GM21737 (cell line): ENCODE measurements at regions not wholly inside any gene's neighbourhood (a gene's known extent, or its start where the extent isn't known, plus 50 kb on each side); places are given as distances from the start of the nearest gene placed in this dataset.

Source experiments
- ATAC-seq: cut with Tn5 transposase; IDR thresholded peaks from one replicate; pipeline ENCODE4 v1.9.1; 2021; ENCODE audit warnings: mild to moderate bottlenecking, moderate library complexity; ENCODE audit not compliant: unreplicated experiment

DNA sequence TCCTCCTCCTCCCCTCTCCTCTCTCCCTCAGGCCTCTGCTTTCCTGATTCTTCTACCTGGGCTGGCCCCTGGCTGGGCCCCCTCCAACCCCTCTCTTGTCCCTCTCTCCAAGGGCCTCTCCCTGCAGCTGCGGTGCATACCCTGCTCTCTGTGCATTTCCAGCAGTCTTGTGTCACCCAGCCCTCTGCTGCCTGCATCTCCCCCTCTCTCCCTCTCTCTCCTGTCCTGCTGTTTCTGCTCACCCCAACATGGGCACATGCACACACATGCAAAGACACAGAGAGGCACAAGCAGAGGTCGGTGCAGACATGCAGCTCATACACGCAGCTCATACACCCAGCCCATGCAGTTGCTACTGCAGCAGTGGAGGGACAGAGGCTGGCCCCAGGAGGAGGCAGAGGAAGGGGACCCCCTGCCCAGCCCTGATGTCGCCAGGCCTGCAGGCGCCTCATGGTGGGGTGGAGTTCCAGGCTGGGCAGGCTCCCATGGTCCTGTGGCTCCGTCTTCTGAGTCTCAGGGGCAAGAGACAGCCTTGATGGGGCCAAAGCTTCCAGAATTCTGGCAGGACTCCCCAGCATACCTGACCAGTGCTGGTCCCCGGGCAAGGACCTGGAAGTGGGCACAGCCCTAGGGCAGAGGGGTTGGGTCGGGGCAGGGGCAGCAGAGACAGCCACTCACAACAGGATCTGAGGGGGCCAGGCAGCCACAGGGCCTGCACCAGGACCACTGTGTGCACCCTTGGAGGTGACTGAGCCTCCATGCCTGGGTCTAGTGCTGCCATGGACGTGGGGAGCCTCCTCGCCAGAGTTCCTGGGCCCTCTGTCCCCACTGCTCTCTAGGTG lies 216.9 kb downstream of the C9orf50 start:
- ATAC-seq, result no peak

DNA sequence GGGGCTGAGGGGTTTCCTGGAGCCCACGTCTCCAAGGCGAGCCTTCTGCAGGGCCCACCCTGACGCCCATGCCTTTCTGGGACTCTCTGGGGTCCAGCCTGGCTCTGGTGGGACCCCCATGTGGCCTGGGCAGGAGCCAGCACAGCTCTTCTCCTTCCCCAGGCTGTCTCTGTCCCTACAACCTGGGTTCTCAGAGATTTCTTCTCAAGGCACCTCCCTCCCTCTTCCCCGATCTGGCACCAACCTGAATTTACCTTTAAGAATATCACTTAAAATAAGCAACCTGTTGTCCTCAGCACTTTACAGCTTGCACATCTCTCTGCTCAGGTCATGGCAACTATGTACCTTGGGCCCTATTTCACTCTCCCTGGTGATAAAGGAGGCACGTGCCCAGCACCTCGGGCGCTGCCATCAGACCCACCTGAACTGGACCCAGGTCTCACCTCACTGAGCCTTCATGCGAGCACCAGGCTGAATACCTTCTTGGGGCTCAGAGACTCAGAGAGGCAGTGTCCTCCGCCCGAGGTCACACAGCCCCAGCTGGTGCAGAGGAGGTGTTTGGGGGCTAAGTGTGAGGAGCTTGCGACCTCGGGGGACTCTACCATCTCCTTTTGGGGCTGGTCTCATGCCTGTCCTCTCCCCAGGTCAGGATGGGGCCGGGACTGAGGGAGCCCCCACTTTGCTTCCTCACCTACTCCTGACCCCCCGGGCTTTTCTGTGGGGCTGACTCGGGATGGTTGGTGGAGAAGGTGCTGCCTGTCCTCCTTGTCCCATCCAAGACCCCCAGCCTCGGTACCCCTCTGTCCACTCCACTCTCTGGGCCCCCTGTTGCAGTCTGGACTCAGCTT lies 217.7 kb downstream of the C9orf50 start:
- no peak for ATAC-seq

DNA sequence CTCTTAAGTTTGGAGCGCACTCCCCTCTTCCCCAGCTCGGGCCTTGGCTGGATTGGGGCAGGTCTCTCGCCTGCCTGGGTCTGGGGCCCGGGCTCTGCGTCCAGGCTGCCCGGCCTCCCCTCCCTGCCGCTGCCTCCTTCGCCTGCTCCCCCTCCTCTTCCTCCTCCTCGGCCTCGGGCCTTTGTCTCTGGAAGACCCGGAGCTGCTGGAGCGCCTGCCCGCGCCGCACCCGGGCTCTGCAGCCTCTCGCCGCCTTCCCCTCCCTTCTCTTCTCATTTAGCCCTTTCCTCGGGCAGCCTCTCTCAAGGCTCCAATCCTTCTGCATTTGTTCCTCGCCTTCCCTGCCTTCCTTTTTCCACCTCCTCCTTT lies 218.5 kb downstream of the C9orf50 start:
- no peak for ATAC-seq

DNA sequence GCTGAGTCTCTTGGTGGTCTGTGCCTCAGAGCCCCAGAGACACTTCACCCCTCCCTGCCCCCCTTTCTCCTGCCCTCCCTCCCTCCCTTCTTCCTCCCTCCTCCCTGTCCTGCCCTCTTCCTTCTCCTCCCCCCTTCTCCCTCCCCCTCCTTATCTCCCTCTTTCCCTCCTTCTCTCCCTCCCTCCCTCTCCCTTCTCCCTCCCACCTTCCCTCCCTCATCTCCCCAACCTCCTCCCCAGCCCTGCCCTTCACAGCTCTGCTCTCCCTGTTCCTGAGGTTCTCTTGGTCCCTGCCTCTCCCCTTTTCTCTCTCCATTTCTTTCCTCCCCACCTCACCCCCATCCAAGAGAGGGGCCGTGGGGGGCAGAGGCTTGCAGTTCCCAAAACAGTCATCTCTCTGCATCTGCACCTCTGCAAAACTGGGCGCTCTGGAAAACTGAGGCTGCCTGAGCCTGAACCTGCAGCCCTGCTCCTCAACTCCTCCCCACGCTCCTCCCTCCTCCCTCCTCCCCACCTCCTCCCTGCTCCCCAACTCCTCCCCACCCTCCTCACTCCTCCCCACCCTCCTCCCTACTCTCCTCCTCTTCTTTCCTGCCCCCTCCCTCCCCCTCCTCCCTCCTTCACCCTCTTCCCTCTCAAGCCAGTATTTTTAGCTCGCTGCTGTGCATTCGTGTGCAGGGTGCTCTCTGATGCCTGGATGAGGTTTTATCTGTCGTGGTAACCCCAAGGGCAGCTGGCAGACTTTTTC lies 219.1 kb downstream of the C9orf50 start:
- ATAC-seq, result no peak

DNA sequence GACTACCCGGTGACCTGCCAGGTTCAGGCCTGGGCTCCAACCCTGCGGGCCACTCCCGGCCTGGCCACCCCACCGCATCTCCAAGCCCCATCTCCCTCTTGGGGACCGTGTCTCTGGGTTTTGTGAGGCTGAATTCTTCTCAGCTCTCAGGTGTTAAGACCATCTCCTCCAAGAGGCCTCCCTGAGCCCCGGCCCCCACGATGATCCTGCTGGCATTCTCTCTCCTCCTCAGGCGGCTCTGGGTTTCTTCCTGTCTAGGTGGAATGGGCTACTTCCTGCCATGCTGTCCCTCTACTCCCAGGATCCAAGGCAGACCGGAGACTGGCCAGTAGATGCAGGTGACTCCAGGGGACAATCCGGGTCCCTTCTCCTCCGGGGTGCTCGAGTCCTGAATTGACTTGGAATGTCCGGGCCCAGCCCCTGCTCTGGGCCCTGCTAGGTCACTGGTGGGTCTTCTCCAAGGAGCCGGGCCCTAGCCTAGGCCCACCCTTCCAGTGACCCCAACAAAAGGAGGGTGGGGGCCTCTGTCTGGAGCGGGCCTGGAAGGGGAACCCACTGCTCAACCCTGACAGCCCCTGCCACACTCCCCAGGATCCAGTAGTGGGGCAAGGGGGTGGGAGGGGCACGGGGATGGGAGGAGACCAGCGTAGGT lies 219.8 kb downstream of the C9orf50 start:
- no peak for ATAC-seq

DNA sequence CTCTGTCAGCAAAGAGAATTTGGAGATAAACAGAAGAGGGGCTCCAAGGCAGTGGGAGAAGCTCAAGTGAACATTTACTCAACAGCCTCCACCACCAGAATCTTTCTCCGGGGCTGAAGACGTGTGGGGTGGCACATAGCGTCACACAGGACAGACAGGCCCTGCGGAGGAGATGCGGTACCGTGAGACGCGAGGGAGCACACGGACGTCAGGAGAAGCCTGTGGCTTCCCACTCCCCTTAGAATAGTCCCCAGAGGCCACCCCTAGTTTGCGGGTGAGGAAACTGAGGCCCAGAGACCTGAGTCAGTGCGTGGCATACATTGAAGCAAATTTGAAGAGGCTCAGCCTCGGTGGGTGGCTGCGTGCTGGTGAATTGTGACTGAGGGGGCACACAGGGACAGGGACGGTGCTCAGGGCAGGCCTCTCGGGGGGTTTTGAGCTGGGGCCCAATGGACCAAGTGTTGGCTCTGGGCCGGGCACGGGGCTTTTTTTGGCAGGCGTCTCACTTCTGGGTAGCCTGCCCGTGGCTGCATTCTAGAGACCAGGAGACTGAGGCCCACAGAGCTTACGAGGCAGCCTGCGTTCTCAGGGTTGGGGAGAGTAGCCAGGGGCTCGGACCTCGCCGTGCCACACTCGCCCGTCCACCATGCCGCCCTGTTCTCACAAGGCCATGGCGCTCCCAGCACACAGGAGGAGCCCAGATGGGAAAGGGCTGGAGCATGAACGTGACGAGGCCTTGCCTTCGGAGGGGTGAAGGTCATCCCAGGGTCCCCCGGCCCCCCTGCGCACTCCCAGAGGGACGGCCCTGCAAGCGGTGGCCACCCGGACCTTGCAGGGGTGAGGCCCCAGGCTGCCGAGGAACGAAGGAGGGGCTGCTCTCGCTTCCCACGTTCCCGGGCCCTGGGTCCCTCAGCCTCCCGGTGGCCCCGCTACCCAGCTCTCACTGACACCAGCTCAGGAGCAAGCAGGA lies 220.6 kb downstream of the C9orf50 start:
- ATAC-seq, result no peak

DNA sequence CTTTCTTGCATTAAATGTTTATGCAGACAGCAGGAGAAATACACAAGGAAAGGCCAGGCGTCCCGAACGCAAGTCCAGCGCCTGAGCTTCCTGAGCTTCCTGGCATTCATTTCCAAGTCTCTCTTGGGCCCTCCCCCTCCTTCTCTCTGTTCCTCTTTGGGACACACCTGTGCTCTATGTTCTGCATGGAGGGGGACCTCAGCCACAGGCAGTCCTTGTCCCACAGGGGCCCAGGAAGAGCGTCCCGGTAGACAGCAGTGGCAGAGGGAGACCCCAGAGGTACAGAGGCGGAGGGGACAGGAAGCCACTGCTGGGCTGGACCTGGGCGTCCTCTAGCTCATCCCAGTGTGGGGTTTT lies 221.3 kb downstream of the C9orf50 start:
- ATAC-seq, result no peak

DNA sequence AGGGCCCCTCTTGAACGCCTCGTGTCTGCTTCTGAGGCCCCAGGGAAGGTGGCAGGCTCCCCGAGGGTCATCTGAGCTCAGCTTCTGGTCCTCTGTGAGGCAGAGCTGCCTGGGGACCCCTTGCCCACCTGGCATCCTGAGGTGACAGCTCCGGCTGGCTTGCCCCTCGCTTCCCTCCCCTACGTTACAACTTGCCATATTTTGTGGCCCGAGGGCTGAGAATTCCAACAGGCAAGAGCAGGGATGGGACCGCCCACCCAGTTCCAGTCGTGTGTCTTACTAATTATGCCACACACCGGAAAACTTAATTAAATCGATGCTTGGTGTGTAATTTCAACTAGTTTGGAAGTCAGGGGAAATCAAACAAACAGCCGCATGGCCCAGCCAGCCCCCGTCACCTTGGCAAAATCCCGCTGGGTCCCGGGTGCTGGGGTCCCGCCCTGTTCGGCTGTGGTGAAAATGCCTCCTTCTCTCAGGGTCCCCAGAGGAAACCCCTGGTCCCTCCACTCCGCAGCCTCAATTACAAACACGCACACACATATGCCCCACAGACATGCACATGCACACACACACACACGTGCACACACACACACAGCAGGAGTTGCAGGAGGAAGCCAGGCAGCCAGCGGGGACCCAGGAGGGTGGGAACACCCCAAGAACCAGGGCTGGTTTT lies 221.0 kb upstream of the IER5L start:
- ATAC-seq, result no peak

DNA sequence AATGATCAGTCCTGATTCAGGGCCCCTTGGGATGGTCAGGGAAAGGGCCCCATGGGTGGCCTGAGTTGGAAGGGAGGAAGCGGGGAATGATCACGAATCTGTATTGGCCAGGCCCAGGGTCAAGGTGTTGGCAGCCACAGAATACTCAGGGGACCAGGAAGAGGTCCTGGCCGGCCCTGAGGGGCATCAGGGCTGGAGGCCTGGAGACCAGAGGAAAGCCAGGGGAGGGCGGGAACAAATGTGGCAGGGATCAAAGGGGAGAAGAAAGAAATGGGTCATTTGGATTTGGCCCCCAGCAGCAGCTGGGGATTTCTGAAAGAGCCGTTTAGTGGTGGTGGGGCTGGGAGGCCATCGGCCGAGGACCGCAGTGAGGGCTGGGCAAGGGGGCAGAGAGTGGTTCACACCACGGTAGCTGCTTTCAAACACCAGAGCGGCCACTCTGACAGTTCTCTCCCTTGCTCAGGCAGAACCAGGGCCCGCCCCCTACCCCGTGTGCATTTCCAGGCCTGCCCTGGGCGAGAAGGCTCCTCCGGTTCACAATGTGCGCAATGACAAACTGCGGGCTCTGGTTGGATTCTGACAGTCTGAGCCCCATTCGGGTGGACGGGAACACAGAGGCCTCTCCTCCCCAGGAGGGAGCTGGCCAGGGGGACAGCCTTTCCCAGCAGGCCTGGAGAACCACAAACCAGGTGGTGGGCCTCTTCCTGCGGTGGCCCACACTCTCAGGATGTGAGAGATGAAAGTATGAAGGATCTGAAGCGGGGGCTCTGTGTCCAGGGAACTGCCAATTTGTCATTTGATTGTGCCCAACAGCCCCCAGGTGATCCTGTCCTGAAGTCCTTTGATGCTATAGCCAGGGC lies 220.3 kb upstream of the IER5L start:
- no peak for ATAC-seq

DNA sequence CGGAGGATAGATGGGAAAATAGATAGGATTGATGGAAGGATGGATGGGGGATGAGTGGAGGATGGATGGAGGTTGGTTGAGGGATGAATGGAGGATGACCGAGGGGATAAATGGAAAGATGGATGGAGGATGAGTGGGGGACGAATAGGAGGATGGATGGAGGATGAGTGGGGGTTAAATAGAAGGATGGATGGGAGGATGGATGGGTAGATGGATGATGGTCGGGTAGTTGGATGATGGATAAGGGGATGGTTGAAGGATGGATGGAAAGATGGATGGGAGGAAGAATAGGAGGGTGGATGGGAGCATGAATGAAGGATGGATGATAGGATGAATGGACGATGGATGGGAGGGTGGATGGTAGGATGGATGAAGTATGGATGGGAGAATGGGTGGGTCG lies 219.3 kb upstream of the IER5L start:
- no peak for ATAC-seq

DNA sequence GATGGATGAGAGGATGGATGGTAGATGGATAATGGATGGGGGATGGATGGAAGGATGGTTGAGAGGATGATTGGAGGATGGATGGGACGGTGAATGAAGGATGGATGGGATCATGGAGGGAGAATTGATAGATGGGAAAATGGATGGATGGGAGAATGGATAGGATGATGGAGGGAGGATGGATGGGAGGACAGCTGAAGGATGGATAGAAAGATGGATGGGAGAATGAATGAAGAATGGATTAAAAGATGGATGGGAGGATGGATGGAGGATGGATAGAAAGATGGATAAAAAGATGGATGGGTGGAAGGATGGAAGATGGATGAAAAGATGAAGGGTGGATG lies 218.3 kb upstream of the IER5L start:
- no peak for ATAC-seq

DNA sequence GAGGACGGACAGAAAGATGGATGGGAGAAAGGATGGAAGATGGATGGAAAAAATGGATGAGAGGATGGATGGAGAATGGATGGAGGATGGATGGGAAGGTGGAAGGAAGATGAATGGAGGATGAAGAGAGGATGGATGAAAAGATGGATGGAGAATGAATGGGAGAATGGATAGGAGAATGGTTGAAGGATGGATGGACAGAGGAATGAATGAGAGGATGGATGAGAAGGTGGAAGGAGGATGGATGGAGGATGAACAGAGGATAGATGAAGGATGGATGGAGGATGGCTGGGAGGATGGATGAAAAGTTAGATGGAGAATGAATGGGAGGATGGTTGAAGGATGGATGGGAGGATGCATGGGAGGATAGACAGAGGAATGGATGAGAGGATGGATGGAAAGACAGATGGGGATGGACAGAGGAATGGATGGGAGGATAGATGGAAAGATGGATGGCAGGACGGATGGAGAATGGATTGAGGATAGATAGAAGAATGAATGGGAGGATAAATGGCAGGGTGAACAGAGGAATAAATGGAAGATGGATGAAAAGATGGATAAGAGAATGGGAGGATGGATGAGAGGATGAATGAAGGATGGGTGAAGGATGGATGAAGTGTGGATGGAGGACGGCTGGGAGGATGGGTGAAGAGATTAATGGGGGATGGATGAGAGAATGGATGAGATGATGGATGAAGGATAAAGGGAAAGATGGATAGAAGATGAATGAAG lies 217.7 kb upstream of the IER5L start:
- no peak for ATAC-seq

DNA sequence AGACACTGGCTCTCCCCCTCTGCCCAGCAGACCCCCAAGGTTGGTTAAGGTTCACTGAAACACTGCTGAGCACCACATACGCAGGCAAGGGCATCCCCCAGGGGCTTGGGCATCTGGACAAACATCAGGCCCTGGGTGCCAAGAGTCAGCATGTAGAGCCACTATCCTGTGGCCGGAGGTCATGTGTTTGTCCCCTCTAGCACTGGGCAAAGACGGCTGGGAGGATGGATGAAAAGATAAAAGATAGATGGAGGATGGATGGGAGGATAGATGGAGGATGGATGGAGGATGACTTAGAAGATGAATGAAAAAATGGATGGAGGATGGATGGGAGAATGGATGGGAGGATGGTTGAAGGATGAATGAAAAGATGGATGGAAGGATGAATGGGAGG lies 216.8 kb upstream of the IER5L start:
- no peak for ATAC-seq

DNA sequence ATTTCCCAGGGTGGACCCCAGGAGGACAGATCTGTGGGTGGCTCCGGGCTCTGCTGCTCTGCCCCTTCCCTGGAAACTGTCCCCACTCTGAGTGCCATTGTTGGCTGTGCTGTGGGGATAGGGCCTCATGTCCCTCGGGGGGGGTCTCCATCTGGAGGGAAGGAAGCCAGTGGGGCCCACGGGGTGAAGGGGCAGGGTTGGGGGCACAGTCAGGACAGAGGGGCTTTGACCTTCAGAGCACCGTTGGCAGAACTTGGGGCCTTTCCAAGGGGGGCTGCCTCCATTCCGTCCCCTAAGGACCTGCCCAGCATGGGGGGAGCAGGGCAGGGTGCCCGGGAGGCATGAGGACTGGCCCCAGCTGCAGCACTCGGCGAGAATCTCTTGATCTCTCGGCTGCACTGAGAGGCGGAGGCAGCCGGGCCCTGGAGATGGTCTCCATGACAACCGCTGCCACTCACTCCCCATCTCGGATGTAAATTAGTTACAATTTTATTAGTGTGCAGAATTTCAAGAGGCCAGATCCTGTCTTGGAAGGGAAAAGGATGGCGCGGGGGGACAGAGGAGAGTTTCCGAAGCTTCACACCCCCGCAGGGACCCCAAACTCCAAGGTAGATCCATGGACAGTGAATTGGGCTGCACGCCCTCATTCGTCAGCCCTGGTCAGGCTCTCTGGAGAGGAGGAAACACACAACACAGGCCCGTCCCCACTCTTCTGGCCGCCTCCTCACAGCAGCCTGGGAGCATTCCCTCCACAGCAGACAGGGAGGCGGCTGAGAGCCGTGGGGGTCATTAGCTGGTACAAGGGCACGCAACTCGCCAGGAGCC lies 216.2 kb upstream of the IER5L start:
- ATAC-seq, result no peak

DNA sequence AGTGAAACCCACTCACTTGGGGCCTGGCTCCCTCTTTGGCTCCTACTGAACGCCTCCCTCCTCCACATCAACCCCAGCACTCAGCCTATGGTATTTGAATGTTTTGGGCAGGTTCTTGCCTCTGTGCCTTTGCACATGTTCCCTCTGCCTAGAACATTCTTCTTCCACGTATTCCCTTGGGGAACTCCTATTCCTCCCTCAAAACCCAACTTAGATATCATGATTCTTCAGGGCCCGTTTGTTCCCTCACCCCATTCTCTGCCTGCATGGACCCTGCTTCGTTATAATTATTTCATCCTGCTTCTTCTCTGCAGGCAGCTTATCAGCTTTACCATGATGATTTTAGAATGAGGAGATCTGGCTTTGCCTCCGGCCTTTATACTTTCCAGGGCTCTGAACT lies 215.0 kb upstream of the IER5L start:
- ATAC-seq, result no peak

DNA sequence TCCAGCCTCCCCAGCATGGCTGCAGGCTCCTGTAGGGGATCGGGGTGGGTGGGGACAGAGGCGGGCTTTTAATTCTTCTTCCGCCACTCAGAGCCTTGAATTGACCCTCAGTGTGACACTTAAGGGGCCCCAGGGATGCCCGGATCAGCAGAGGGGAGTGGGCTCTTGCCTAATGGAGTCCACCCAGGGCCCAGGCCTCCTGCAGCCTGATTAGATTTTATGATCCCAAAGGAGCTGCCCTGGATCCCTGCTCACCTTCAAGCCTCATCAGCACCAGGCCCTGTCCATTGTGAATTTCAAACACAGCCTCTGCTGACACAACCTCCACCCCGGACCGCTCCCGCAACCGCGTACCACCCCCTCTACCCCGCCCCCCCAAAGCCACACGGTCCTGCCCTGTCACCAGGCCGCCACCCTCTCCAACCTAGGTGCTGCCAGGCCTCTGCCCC lies 214.1 kb upstream of the IER5L start:
- no peak for ATAC-seq

DNA sequence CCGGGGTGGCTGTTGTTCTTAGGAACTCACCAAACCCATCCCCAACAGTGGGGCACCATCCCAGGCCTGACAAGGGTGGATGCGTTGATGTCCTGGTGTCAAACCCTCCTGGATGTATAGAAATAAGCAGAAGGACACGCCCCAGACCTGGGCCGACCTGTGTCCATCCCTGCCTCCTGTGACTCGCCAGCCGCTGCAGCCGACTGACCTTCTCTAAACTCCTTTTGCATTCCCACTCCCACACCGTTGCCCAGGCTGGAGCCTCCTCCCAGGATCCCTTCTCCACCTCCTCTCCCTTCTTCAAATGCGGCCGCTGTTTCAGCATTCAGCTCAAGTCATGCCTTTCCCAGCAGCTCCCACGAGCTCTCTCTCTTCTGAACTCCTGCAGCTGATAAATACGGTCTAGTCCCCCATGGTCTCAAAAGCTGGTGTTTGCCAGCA lies 213.2 kb upstream of the IER5L start:
- no peak for ATAC-seq
